ENCODE measurements at regions not wholly inside any gene's neighbourhood (a gene's known extent, or its start where the extent isn't known, plus 50 kb on each side); places are given as distances from the start of the nearest gene placed in this dataset.
"Not testable (repeated sequence)": the region's sequence is repeated elsewhere in the genome, so short reads cannot be mapped to it uniquely, and the experiment has no call there.

DNA sequence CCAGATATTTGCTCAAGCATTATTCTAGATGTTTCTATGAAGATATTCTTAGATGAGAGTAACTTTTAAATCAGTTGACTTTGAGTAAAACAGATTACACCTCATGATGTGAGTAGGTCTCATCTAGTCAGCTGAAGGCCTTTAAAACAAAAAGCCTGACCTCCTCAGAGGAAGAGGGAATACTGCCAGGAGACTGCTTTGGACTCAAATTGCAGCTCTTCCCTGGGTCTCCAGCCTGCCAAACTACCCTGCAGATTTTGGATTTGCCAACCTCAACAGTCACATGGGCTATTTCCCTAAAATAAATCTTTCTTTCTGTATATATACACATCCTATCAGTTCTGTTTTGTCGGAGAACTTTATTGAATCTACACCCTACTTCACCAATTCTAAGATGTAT lies 182.5 kb upstream of the TENT5A start:
- no peak overlapping the region for H3K4me3 ChIP-seq (replicated peaks; ENCODE audit: insufficient read depth, low read length)
- TF ChIP-seq SPI1 (IDR thresholded peaks at IDR 0.05; ENCODE audit: borderline replicate concordance, low read depth) (no peak), GABPA (IDR thresholded peaks at IDR 0.05; ENCODE audit: low read depth) (no peak), CTCF (IDR thresholded peaks at IDR 0.05; ENCODE audit: insufficient read depth, low read length) (no peak), POLR2AphosphoS5 (IDR thresholded peaks at IDR 0.05; ENCODE audit: low read depth) (no peak)
- TF ChIP-seq, protein P1, sequence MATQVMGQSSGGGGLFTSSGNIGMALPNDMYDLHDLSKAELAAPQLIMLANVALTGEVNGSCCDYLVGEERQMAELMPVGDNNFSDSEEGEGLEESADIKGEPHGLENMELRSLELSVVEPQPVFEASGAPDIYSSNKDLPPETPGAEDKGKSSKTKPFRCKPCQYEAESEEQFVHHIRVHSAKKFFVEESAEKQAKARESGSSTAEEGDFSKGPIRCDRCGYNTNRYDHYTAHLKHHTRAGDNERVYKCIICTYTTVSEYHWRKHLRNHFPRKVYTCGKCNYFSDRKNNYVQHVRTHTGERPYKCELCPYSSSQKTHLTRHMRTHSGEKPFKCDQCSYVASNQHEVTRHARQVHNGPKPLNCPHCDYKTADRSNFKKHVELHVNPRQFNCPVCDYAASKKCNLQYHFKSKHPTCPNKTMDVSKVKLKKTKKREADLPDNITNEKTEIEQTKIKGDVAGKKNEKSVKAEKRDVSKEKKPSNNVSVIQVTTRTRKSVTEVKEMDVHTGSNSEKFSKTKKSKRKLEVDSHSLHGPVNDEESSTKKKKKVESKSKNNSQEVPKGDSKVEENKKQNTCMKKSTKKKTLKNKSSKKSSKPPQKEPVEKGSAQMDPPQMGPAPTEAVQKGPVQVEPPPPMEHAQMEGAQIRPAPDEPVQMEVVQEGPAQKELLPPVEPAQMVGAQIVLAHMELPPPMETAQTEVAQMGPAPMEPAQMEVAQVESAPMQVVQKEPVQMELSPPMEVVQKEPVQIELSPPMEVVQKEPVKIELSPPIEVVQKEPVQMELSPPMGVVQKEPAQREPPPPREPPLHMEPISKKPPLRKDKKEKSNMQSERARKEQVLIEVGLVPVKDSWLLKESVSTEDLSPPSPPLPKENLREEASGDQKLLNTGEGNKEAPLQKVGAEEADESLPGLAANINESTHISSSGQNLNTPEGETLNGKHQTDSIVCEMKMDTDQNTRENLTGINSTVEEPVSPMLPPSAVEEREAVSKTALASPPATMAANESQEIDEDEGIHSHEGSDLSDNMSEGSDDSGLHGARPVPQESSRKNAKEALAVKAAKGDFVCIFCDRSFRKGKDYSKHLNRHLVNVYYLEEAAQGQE (IDR thresholded peaks at IDR 0.05; ENCODE audit: insufficient replicate concordance, low read depth), result no peak
- no peak for DNase-seq (ENCODE audit: low read depth in 1 of 2, low spot score in 1 of 2)
- no peaks in the 10 kb centered on the region for H3K27me3 ChIP-seq (ENCODE audit: insufficient read depth, poor library complexity, severe bottlenecking)
- H3K27ac ChIP-seq (replicated peaks), result no peak overlapping the region

GRCh38 chr6:81933608-81934051 lies 181.1 kb upstream of the TENT5A start:
- TF ChIP-seq, protein P1 (IDR thresholded peaks at IDR 0.05; ENCODE audit: insufficient replicate concordance, low read depth), result no peak
- TF ChIP-seq SPI1 (IDR thresholded peaks at IDR 0.05; ENCODE audit: borderline replicate concordance, low read depth) (no peak), GABPA (IDR thresholded peaks at IDR 0.05; ENCODE audit: low read depth) (no peak), CTCF (IDR thresholded peaks at IDR 0.05; ENCODE audit: insufficient read depth, low read length) (no peak), POLR2AphosphoS5 (IDR thresholded peaks at IDR 0.05; ENCODE audit: low read depth) (no peak)
- H3K27ac ChIP-seq (replicated peaks), result no peak overlapping the region
- no peak overlapping the region for H3K4me3 ChIP-seq (replicated peaks; ENCODE audit: insufficient read depth, low read length)
- H3K27me3 ChIP-seq (ENCODE audit: insufficient read depth, poor library complexity, severe bottlenecking), result no peaks in the 10 kb centered on the region
- no peak for DNase-seq (ENCODE audit: low read depth in 1 of 2, low spot score in 1 of 2)

- no peak overlapping the region for H3K4me3 ChIP-seq (replicated peaks; ENCODE audit: insufficient read depth, low read length)
- no peak overlapping the region for H3K27ac ChIP-seq (replicated peaks)
- no peaks in the 10 kb centered on the region for H3K27me3 ChIP-seq (ENCODE audit: insufficient read depth, poor library complexity, severe bottlenecking)
- no peak for TF ChIP-seq SPI1 (IDR thresholded peaks at IDR 0.05; ENCODE audit: borderline replicate concordance, low read depth)
- TF ChIP-seq, protein P1 (IDR thresholded peaks at IDR 0.05; ENCODE audit: insufficient replicate concordance, low read depth), result no peak
- TF ChIP-seq CTCF (IDR thresholded peaks at IDR 0.05; ENCODE audit: insufficient read depth, low read length), result no peak
- no peak for TF ChIP-seq GABPA (IDR thresholded peaks at IDR 0.05; ENCODE audit: low read depth)
- no peak for TF ChIP-seq POLR2AphosphoS5 (IDR thresholded peaks at IDR 0.05; ENCODE audit: low read depth)
- no peak for DNase-seq (ENCODE audit: low read depth in 1 of 2, low spot score in 1 of 2)
These were observed 180.6 kb upstream of the TENT5A start for GRCh38 chr6:81933089-81933488.

DNA sequence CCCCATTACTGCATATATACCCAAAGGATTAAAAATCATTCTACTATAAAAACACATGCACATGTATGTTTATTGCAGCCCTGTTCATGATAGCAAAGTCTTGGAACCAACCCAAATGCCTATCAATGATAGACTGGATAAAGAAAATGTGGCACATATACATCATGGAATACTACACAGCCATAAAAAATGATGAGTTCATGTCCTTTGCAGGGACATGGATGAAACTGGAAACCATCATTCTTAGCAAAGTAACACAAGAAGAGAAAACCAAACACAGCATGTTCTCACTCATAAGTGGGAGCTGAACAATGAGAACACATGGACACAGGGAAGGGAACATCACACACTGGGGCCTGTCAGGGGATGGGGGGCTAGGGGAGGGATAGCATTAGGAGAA lies 180.0 kb upstream of the TENT5A start:
- H3K27ac ChIP-seq (replicated peaks); DNase-seq (ENCODE audit: low read depth in 1 of 2, low spot score in 1 of 2); H3K27me3 ChIP-seq (ENCODE audit: insufficient read depth, poor library complexity, severe bottlenecking); H3K4me3 ChIP-seq (replicated peaks; ENCODE audit: insufficient read depth, low read length): not testable (repeated sequence)

Data from HL-60 (cell line).